ENCODE measurements at regions not wholly inside any gene's neighbourhood (a gene's known extent, or its start where the extent isn't known, plus 50 kb on each side); places are given as distances from the start of the nearest gene placed in this dataset.

DNA sequence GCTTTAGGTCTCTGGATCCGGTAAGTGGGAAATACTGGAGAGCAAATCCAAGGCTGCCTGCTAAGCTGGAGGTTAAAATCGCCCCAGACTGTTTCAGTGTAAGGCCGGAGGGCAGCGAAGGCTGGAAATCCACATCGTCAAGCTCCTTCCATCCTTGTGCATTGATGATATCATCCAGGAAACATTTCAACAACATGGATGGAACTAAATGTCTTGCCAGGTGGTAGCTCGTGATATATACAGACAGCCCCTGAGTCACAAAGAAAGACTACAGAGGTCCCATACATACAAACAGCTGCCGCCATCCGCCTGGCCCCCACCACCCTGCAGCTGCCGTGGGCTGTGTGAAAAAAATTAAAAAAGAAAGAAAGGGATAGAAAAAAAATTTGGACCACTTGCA is 148.9 kb upstream of the RBPJ start:
- Mint-ChIP-seq H3K9me3 (ENCODE audit: insufficient read depth) (no peaks in the 10 kb centered on the region), H3K4me3 (no peak overlapping the region), H3K27ac (no peak overlapping the region), H3K27me3 (peaks cover 14% of the 10 kb centered on the region), H3K4me1 (peaks cover 5% of the 10 kb centered on the region)
- H3K4me3 ChIP-seq (ENCODE audit: control extremely low read depth in 1 of 5, extremely low read depth in 1 of 5, insufficient read depth in 1 of 5, low read depth in 2 of 5, low read length in 4 of 5), result no peak overlapping the region
- no peak for DNase-seq
- H3K4me1 ChIP-seq (ENCODE audit: control insufficient read depth in 2 of 2, insufficient read depth in 2 of 2, low read length in 2 of 2), result peaks cover 0 to 7% of the 10 kb centered on the region in 2 donors
- ATAC-seq (ENCODE audit: low read depth), result no peak
- peaks cover 0 to 5% (median 0%) of the 10 kb centered on the region in 4 experiments for H3K27me3 ChIP-seq (replicated peaks in 1 of 4; ENCODE audit: control extremely low read depth in 1 of 4, control insufficient read depth in 3 of 4, insufficient read depth in 4 of 4, low read length in 3 of 4)
- H3K36me3 ChIP-seq (replicated peaks in 1 of 2; ENCODE audit: control extremely low read depth in 1 of 2, control insufficient read depth in 1 of 2, extremely low read depth in 1 of 2, insufficient read depth in 2 of 2, low read length in 1 of 2), result no peaks in the 10 kb centered on the region
- H4K20me1 ChIP-seq (ENCODE audit: control insufficient read depth, insufficient read depth, low read length, poor library complexity, severe bottlenecking), result no peaks in the 10 kb centered on the region
- H3K79me2 ChIP-seq (ENCODE audit: control insufficient read depth, insufficient read depth, low read length), result no peaks in the 10 kb centered on the region
- H3K4me2 ChIP-seq (replicated peaks; ENCODE audit: low read depth, low read length, poor library complexity, severe bottlenecking), result no peak overlapping the region
- no peak for TF ChIP-seq EZH2 (IDR thresholded peaks at IDR 0.05; ENCODE audit: borderline replicate concordance, insufficient read depth, low read depth, low read length, poor library complexity, severe bottlenecking)
- TF ChIP-seq, protein P1, sequence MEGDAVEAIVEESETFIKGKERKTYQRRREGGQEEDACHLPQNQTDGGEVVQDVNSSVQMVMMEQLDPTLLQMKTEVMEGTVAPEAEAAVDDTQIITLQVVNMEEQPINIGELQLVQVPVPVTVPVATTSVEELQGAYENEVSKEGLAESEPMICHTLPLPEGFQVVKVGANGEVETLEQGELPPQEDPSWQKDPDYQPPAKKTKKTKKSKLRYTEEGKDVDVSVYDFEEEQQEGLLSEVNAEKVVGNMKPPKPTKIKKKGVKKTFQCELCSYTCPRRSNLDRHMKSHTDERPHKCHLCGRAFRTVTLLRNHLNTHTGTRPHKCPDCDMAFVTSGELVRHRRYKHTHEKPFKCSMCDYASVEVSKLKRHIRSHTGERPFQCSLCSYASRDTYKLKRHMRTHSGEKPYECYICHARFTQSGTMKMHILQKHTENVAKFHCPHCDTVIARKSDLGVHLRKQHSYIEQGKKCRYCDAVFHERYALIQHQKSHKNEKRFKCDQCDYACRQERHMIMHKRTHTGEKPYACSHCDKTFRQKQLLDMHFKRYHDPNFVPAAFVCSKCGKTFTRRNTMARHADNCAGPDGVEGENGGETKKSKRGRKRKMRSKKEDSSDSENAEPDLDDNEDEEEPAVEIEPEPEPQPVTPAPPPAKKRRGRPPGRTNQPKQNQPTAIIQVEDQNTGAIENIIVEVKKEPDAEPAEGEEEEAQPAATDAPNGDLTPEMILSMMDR (IDR thresholded peaks at IDR 0.05), result no peak
- H3K9ac ChIP-seq (ENCODE audit: low read length), result no peak overlapping the region
- CTCF ChIA-PET, result no interaction called here
- intact Hi-C loops (cut with micrococcal nuclease), result no loop called here
- POLR2A ChIA-PET, result no interaction called here
- H3K27ac ChIP-seq (ENCODE audit: low read length in 2 of 2), result no peak overlapping the region
- WGBS (ENCODE audit: insufficient coverage), result 87% methylated on average over 6 of the region's 9 CpGs
- no peak overlapping the region for H2AFZ ChIP-seq (ENCODE audit: insufficient read depth, low read depth, low read length, poor library complexity, severe bottlenecking)
- H3K9me3 ChIP-seq (ENCODE audit: control extremely low read depth in 1 of 3, control insufficient read depth in 2 of 3, insufficient read depth in 1 of 3, low read length in 2 of 3), result no peaks in the 10 kb centered on the region

DNA sequence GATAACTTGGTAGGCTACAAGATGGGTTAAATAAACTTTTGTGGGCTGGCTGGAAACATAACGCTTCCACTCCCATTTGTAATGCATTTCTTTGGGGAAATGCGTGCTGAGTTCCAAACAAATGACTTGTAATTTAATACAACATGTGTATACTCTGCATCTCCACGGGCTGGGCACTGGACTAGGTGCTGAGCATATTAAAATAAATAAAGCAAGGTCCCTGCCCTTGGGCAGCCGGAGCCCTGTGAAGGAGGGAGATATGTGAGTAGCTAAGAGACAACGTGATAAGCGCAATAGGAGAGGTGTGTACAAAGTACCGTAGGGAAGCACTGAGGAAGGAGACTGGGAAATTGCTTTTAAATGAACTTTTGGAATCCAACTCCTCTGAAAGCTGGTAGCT is 147.2 kb upstream of the RBPJ start:
- intact Hi-C loops (cut with micrococcal nuclease), result no loop called here
- H3K4me3 Mint-ChIP-seq, result peak overlapping the region; percentile 50
- no peak overlapping the region for H3K9ac ChIP-seq (ENCODE audit: low read length)
- DNase-seq, result no peak
- ChIA-PET POLR2A (no interaction called here), CTCF (interaction anchor here (1.0 kb wide), 1 partner anchor 151 kb away, joined by 5 read pairs; no protein-coding TSS in a partner anchor)
- peaks cover 0 to 7% of the 10 kb centered on the region in 2 donors for H3K4me1 ChIP-seq (ENCODE audit: control insufficient read depth in 2 of 2, insufficient read depth in 2 of 2, low read length in 2 of 2)
- TF ChIP-seq, protein P1 (IDR thresholded peaks at IDR 0.05), result no peak
- TF ChIP-seq EZH2 (IDR thresholded peaks at IDR 0.05; ENCODE audit: borderline replicate concordance, insufficient read depth, low read depth, low read length, poor library complexity, severe bottlenecking), result no peak
- no peaks in the 10 kb centered on the region for H3K9me3 Mint-ChIP-seq (ENCODE audit: insufficient read depth)
- H3K27me3 ChIP-seq (replicated peaks in 1 of 4; ENCODE audit: control extremely low read depth in 1 of 4, control insufficient read depth in 3 of 4, insufficient read depth in 4 of 4, low read length in 3 of 4), result peaks cover 0 to 5% (median 0%) of the 10 kb centered on the region in 4 experiments
- H3K4me3 ChIP-seq (ENCODE audit: control extremely low read depth in 1 of 5, extremely low read depth in 1 of 5, insufficient read depth in 1 of 5, low read depth in 2 of 5, low read length in 4 of 5), result no peak overlapping the region
- no peaks in the 10 kb centered on the region for H3K9me3 ChIP-seq (ENCODE audit: control extremely low read depth in 1 of 3, control insufficient read depth in 2 of 3, insufficient read depth in 1 of 3, low read length in 2 of 3)
- H3K27ac ChIP-seq (ENCODE audit: low read length in 2 of 2), result no peak overlapping the region
- no peak overlapping the region for H2AFZ ChIP-seq (ENCODE audit: insufficient read depth, low read depth, low read length, poor library complexity, severe bottlenecking)
- H3K36me3 ChIP-seq (replicated peaks in 1 of 2; ENCODE audit: control extremely low read depth in 1 of 2, control insufficient read depth in 1 of 2, extremely low read depth in 1 of 2, insufficient read depth in 2 of 2, low read length in 1 of 2), result no peaks in the 10 kb centered on the region
- H3K4me1 Mint-ChIP-seq, result peaks cover 5% of the 10 kb centered on the region
- H3K27me3 Mint-ChIP-seq, result peaks cover 14% of the 10 kb centered on the region
- ATAC-seq (ENCODE audit: low read depth), result no peak
- no peaks in the 10 kb centered on the region for H4K20me1 ChIP-seq (ENCODE audit: control insufficient read depth, insufficient read depth, low read length, poor library complexity, severe bottlenecking)
- WGBS (ENCODE audit: insufficient coverage), result 94% methylated on average over 5 of the region's 7 CpGs
- H3K4me2 ChIP-seq (replicated peaks; ENCODE audit: low read depth, low read length, poor library complexity, severe bottlenecking), result no peak overlapping the region
- no peak overlapping the region for H3K27ac Mint-ChIP-seq
- no peaks in the 10 kb centered on the region for H3K79me2 ChIP-seq (ENCODE audit: control insufficient read depth, insufficient read depth, low read length)
